22Rv1 (cell line): ENCODE measurements at regions not wholly inside any gene's neighbourhood (a gene's known extent, or its start where the extent isn't known, plus 50 kb on each side); places are given as distances from the start of the nearest gene placed in this dataset.

Experiments used
- CTCF ChIP-seq: fragments of 450-650 bp; IDR thresholded peaks from 2 replicates; pipeline ENCODE4 v1.5.1; 2017; ENCODE audit warnings: mild to moderate bottlenecking
- ZFX ChIP-seq: fragments of 450-650 bp; IDR thresholded peaks from 2 replicates; pipeline ENCODE4 v1.6.1; 2017; ENCODE audit warnings: antibody characterized with exemption, borderline replicate concordance

- no peak for TF ChIP-seq ZFX
- TF ChIP-seq CTCF: no peak
These were observed 57.0 kb upstream of the ATF7IP start for GRCh38 chr12:14308516-14308915.
